OCI-LY3 (cell line): ENCODE measurements at regions not wholly inside any gene's neighbourhood (a gene's known extent, or its start where the extent isn't known, plus 50 kb on each side); places are given as distances from the start of the nearest gene placed in this dataset.

Source experiments
- CTCF ChIP-seq: fragments of 200-600, 300-600 bp; sonication (generic); IDR thresholded peaks from 2 replicates; pipeline ENCODE4 v1.5.1; 2014; ENCODE audit warnings: antibody characterized with exemption, low read length, low read depth
- EZH2phosphoT487 ChIP-seq: fragments of 200-600 bp; shearing (Covaris generic); IDR thresholded peaks from 2 replicates; pipeline ENCODE4 v1.6.1; 2018; ENCODE audit warnings: antibody characterized with exemption, mixed run types, low read depth

- no peak for TF ChIP-seq CTCF
- no peak for TF ChIP-seq EZH2phosphoT487
These were observed 136.5 kb upstream of the TBL1XR1 start for GRCh38 chr3:177333533-177334520.
